ENCODE measurements at regions not wholly inside any gene's neighbourhood (a gene's known extent, or its start where the extent isn't known, plus 50 kb on each side); places are given as distances from the start of the nearest gene placed in this dataset.

DNA sequence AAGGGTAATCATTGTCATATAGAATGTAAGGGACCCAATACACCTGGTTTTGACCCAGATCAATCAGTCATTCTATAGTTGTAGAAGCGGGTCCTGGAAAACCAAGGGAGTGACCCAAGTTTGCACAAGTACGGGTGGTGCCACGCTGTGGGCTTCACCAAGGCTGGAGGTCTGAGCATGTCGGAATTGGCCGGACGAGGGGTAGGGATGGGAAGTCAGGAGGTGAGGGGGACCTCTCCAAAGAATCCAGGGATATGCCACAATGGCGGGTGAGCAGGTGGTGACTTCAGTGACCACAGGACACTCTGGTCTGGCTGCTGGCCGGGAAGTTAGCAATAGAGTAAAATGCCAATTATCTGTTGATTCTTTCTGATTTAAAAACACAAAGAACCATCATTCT lies 186.6 kb upstream of the FOXQ1 start:
- no peak overlapping the region for H3K4me3 ChIP-seq (ENCODE audit: insufficient read depth, low read length)
- TF ChIP-seq, protein P1, sequence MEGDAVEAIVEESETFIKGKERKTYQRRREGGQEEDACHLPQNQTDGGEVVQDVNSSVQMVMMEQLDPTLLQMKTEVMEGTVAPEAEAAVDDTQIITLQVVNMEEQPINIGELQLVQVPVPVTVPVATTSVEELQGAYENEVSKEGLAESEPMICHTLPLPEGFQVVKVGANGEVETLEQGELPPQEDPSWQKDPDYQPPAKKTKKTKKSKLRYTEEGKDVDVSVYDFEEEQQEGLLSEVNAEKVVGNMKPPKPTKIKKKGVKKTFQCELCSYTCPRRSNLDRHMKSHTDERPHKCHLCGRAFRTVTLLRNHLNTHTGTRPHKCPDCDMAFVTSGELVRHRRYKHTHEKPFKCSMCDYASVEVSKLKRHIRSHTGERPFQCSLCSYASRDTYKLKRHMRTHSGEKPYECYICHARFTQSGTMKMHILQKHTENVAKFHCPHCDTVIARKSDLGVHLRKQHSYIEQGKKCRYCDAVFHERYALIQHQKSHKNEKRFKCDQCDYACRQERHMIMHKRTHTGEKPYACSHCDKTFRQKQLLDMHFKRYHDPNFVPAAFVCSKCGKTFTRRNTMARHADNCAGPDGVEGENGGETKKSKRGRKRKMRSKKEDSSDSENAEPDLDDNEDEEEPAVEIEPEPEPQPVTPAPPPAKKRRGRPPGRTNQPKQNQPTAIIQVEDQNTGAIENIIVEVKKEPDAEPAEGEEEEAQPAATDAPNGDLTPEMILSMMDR (IDR thresholded peaks at IDR 0.05; ENCODE audit: extremely low read depth, low read depth, low read length) = no peak
- H3K36me3 ChIP-seq (ENCODE audit: insufficient read depth, low read length) = no peaks in the 10 kb centered on the region
- no peak overlapping the region for H2AFZ ChIP-seq (ENCODE audit: low read length)
- H3K9me3 ChIP-seq (ENCODE audit: low read depth, low read length) = no peaks in the 10 kb centered on the region
- no peaks in the 10 kb centered on the region for H3K27me3 ChIP-seq (ENCODE audit: insufficient read depth, low read length)
- no peaks in the 10 kb centered on the region for H3K79me2 ChIP-seq (ENCODE audit: insufficient read depth, low read length)
- no peak overlapping the region for H3K4me2 ChIP-seq (ENCODE audit: insufficient read depth, low read length)
- no peak for DNase-seq (ENCODE audit: insufficient read length, low spot score, missing footprints)
- peaks cover 4% of the 10 kb centered on the region for H3K4me1 ChIP-seq (ENCODE audit: insufficient read depth, low read length)
- H4K20me1 ChIP-seq (ENCODE audit: insufficient read depth, low read length) = no peaks in the 10 kb centered on the region
- no peak overlapping the region for H3K27ac ChIP-seq (ENCODE audit: low read depth, low read length)

DNA sequence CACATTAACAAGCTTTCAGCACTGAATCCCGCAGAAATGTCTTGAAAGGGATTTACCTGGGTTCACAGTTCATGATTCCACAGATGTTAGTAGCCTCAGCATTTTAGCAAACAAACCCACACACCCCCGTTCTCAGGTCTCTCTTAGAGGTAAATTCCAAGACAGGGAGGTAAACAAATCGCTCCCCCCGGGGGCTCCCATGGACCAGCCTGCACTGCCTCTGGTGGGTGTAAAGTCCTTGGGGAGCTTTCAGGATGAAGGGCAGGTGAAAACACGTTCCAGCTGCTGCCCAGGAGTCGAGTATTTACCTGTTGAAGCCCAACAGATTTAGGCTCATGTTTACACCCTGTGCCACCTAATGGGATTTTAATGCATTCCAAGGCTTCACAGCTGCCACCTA lies 187.0 kb upstream of the FOXQ1 start:
- Histone ChIP-seq H3K27me3 (ENCODE audit: insufficient read depth, low read length) (no peaks in the 10 kb centered on the region), H2AFZ (ENCODE audit: low read length) (no peak overlapping the region), H3K36me3 (ENCODE audit: insufficient read depth, low read length) (no peaks in the 10 kb centered on the region), H3K4me1 (ENCODE audit: insufficient read depth, low read length) (peaks cover 4% of the 10 kb centered on the region), H3K79me2 (ENCODE audit: insufficient read depth, low read length) (no peaks in the 10 kb centered on the region), H3K4me3 (ENCODE audit: insufficient read depth, low read length) (no peak overlapping the region), H3K9me3 (ENCODE audit: low read depth, low read length) (no peaks in the 10 kb centered on the region), H3K27ac (ENCODE audit: low read depth, low read length) (no peak overlapping the region), H3K4me2 (ENCODE audit: insufficient read depth, low read length) (no peak overlapping the region), H4K20me1 (ENCODE audit: insufficient read depth, low read length) (no peaks in the 10 kb centered on the region)
- TF ChIP-seq, protein P1 (IDR thresholded peaks at IDR 0.05; ENCODE audit: extremely low read depth, low read depth, low read length) = no peak
- DNase-seq (ENCODE audit: insufficient read length, low spot score, missing footprints) = peak; percentile 35

DNA sequence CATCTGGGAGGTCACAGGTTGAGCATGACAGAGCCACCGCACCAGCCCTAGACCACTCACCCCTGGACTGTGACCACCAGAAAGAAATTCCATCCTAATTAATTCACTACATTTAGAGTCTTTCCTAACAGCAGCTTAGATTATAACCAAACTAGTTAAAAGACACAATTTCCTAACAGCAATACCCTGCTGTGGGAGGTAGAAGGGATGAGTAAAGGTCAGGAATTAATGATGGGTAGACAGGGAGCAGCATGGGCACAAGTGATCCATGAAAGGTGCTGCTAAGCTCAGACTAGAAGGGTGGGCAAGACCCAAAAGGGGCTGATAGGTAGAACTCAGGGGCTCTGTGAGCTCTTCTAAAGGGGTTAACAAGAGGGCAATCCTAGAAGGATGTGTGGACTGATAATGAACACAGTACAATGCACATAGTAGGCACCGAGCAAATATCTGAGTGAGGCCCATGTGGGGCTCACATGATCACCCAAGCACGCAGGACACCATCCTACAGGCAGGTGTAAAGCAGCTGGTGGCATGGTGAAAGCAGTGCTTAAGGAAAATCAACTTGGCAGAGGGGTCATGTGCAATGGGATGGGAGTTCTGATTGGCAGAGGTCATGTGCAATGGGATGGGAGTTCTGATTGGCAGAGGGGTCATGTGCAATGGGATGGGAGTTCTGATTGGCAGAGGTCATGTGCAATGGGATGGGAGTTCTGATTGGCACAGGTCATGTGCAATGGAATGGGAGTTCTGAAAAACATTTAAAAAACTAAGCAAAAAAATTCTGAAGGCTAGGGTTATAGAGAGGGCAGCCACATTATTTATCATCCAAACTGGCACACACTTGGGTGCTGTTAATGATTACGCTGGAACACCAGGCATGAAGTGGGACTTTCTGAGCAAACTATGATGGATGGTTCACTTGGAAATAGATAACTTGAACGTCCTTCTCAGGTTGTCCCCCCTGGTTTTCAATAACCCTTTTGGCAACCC lies 188.2 kb upstream of the FOXQ1 start:
- DNase-seq (ENCODE audit: insufficient read length, low spot score, missing footprints) = no peak
- Histone ChIP-seq H3K4me3 (ENCODE audit: insufficient read depth, low read length) (no peak overlapping the region), H3K4me2 (ENCODE audit: insufficient read depth, low read length) (no peak overlapping the region), H3K27me3 (ENCODE audit: insufficient read depth, low read length) (no peaks in the 10 kb centered on the region), H3K27ac (ENCODE audit: low read depth, low read length) (no peak overlapping the region), H3K36me3 (ENCODE audit: insufficient read depth, low read length) (no peaks in the 10 kb centered on the region), H3K79me2 (ENCODE audit: insufficient read depth, low read length) (no peaks in the 10 kb centered on the region), H3K9me3 (ENCODE audit: low read depth, low read length) (no peaks in the 10 kb centered on the region), H3K4me1 (ENCODE audit: insufficient read depth, low read length) (no peaks in the 10 kb centered on the region), H4K20me1 (ENCODE audit: insufficient read depth, low read length) (no peaks in the 10 kb centered on the region), H2AFZ (ENCODE audit: low read length) (no peak overlapping the region)
- TF ChIP-seq, protein P1 (IDR thresholded peaks at IDR 0.05; ENCODE audit: extremely low read depth, low read depth, low read length) = no peak

DNA sequence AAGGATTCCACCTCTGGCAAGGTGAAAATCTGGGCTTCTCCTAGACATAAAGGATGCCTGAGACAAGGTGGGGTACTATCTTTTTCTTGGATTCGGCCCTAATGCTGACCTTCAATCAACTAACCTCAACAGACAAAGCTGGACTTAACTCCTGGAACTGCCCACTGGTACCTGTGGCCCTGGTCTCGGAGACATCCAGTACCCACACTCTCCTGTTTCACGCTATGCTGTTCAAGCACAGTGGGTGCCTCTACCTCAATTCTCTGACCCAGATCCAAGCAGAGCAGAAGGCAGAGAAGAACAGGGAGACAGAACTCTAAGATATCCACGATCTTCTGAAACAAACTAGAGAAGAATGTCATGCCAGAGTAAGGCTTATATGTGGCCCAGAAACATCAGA lies 189.8 kb upstream of the FOXQ1 start:
- no peaks in the 10 kb centered on the region for H3K79me2 ChIP-seq (ENCODE audit: insufficient read depth, low read length)
- H3K36me3 ChIP-seq (ENCODE audit: insufficient read depth, low read length) = no peaks in the 10 kb centered on the region
- no peak overlapping the region for H2AFZ ChIP-seq (ENCODE audit: low read length)
- no peak overlapping the region for H3K4me3 ChIP-seq (ENCODE audit: insufficient read depth, low read length)
- H4K20me1 ChIP-seq (ENCODE audit: insufficient read depth, low read length) = no peaks in the 10 kb centered on the region
- TF ChIP-seq, protein P1 (IDR thresholded peaks at IDR 0.05; ENCODE audit: extremely low read depth, low read depth, low read length) = no peak
- DNase-seq (ENCODE audit: insufficient read length, low spot score, missing footprints) = peak; percentile 55
- H3K4me1 ChIP-seq (ENCODE audit: insufficient read depth, low read length) = no peaks in the 10 kb centered on the region
- H3K9me3 ChIP-seq (ENCODE audit: low read depth, low read length) = no peaks in the 10 kb centered on the region
- no peak overlapping the region for H3K4me2 ChIP-seq (ENCODE audit: insufficient read depth, low read length)
- H3K27me3 ChIP-seq (ENCODE audit: insufficient read depth, low read length) = no peaks in the 10 kb centered on the region
- no peak overlapping the region for H3K27ac ChIP-seq (ENCODE audit: low read depth, low read length)

Data from osteoblast (primary cell).